ENCODE measurements at regions not wholly inside any gene's neighbourhood (a gene's known extent, or its start where the extent isn't known, plus 50 kb on each side); places are given as distances from the start of the nearest gene placed in this dataset.

- intact Hi-C loops (cut with DNase I, micrococcal nuclease), result no loop called here
- Histone ChIP-seq H3K4me1 (ENCODE audit: low read depth) (no peaks in the 10 kb centered on the region), H3K36me3 (ENCODE audit: low read depth) (no peaks in the 10 kb centered on the region), H3K9me3 (no peaks in the 10 kb centered on the region), H3K4me3 (no peak overlapping the region)
- DNase-seq (no peak), ATAC-seq (no peak)
- TF ChIP-seq CTCF (IDR thresholded peaks at IDR 0.05), result no peak
Measured at GRCh38 chr7:125257617-125258016, 328.0 kb upstream of the POT1 start.

GRCh38 chr7:125256446-125256845 is 326.8 kb upstream of the POT1 start:
- Histone ChIP-seq H3K36me3 (ENCODE audit: low read depth) (no peaks in the 10 kb centered on the region), H3K9me3 (no peaks in the 10 kb centered on the region), H3K4me1 (ENCODE audit: low read depth) (no peaks in the 10 kb centered on the region), H3K4me3 (no peak overlapping the region)
- no peak for ATAC-seq
- TF ChIP-seq CTCF (IDR thresholded peaks at IDR 0.05), result no peak
- DNase-seq, result no peak
- intact Hi-C loops (cut with DNase I, micrococcal nuclease), result no loop called here

GRCh38 chr7:125255810-125256209 is 326.2 kb upstream of the POT1 start:
- TF ChIP-seq CTCF (IDR thresholded peaks at IDR 0.05), result no peak
- H3K4me1 ChIP-seq (ENCODE audit: low read depth), result no peaks in the 10 kb centered on the region
- no peaks in the 10 kb centered on the region for H3K36me3 ChIP-seq (ENCODE audit: low read depth)
- no peak for DNase-seq
- no peaks in the 10 kb centered on the region for H3K9me3 ChIP-seq
- no peak for ATAC-seq
- H3K4me3 ChIP-seq, result no peak overlapping the region
- intact Hi-C loops (cut with DNase I, micrococcal nuclease), result no loop called here

GRCh38 chr7:125254566-125254965 is 324.9 kb upstream of the POT1 start:
- no peak for TF ChIP-seq CTCF (IDR thresholded peaks at IDR 0.05)
- DNase-seq (no peak), ATAC-seq (no peak)
- intact Hi-C loops (cut with DNase I, micrococcal nuclease), result no loop called here
- Histone ChIP-seq H3K4me3 (no peak overlapping the region), H3K9me3 (no peaks in the 10 kb centered on the region), H3K36me3 (ENCODE audit: low read depth) (no peaks in the 10 kb centered on the region), H3K4me1 (ENCODE audit: low read depth) (no peaks in the 10 kb centered on the region)

GRCh38 chr7:125253452-125254190 is 324.0 kb upstream of the POT1 start:
- no peaks in the 10 kb centered on the region for H3K36me3 ChIP-seq (ENCODE audit: low read depth)
- ATAC-seq (no peak), DNase-seq (no peak)
- H3K4me1 ChIP-seq (ENCODE audit: low read depth), result no peaks in the 10 kb centered on the region
- no peak overlapping the region for H3K4me3 ChIP-seq
- no peak for TF ChIP-seq CTCF (IDR thresholded peaks at IDR 0.05)
- intact Hi-C loops (cut with DNase I, micrococcal nuclease), result no loop called here
- H3K9me3 ChIP-seq, result no peaks in the 10 kb centered on the region

Measured in mucosa of descending colon (tissue), 3 donors.